Loucy (cell line): ENCODE measurements at regions not wholly inside any gene's neighbourhood (a gene's known extent, or its start where the extent isn't known, plus 50 kb on each side); places are given as distances from the start of the nearest gene placed in this dataset.

Source experiments
- H2AFZ ChIP-seq: fragments of 200-600 bp; sonication (generic); 2 replicates; pipeline ENCODE4 v1.6.0; 2016; ENCODE audit warnings: antibody characterized with exemption, mild to moderate bottlenecking, low read length, moderate library complexity
- H3F3A ChIP-seq: fragments of 200-600 bp; 2 replicates; pipeline ENCODE4 v1.6.0; 2016; ENCODE audit warnings: antibody characterized with exemption, low read depth, mild to moderate bottlenecking
- H3K27me3 ChIP-seq: fragments of 200-600 bp; sonication (generic); 2 replicates; pipeline ENCODE4 v1.6.1; 2014; ENCODE audit warnings: low read length, mild to moderate bottlenecking; ENCODE audit not compliant: insufficient read depth, poor library complexity, severe bottlenecking
- H3K36me3 ChIP-seq: fragments of 200-600 bp; sonication (generic); 2 replicates; pipeline ENCODE4 v1.6.1; 2016; ENCODE audit warnings: low read length; ENCODE audit not compliant: insufficient read depth
- H3K4me1 ChIP-seq: fragments of 200-600 bp; sonication (generic); 2 replicates; pipeline ENCODE4 v1.5.1; 2014; ENCODE audit warnings: low read length, mild to moderate bottlenecking; ENCODE audit not compliant: insufficient read depth, poor library complexity, severe bottlenecking
- H3K4me2 ChIP-seq: fragments of 200-600 bp; sonication (generic); 2 replicates; pipeline ENCODE4 v1.6.0; 2014; ENCODE audit warnings: antibody characterized with exemption, low read length, low read depth, mild to moderate bottlenecking; ENCODE audit not compliant: poor library complexity, severe bottlenecking
- H3K4me3 ChIP-seq: fragments of 200-600 bp; sonication (generic); 2 replicates; pipeline ENCODE4 v1.5.1; 2014; ENCODE audit warnings: low read length, mild to moderate bottlenecking, mixed read lengths; ENCODE audit not compliant: poor library complexity, severe bottlenecking
- H3K79me2 ChIP-seq: fragments of 200-600 bp; sonication (generic); 2 replicates; pipeline ENCODE4 v1.6.1; 2014; ENCODE audit warnings: low read length; ENCODE audit not compliant: insufficient read depth
- H3K9ac ChIP-seq: fragments of 200-600 bp; sonication (generic); 2 replicates; pipeline ENCODE4 v1.6.0; 2014; ENCODE audit warnings: mild to moderate bottlenecking, low read depth, low read length, moderate library complexity; ENCODE audit not compliant: poor library complexity, severe bottlenecking
- H3K9me2 ChIP-seq: fragments of 200-600 bp; sonication (generic); replicated peaks from 2 replicates; pipeline ENCODE4 v1.6.1; 2016; ENCODE audit warnings: low read depth, low read length, mixed read lengths
- H3K9me3 ChIP-seq: fragments of 200-600 bp; sonication (generic); 2 replicates; pipeline ENCODE4 v1.6.1; 2014; ENCODE audit warnings: mild to moderate bottlenecking, antibody characterized with exemption, low read length, low read depth; ENCODE audit not compliant: insufficient read depth
- H4K20me1 ChIP-seq: fragments of 200-600 bp; sonication (generic); 2 replicates; pipeline ENCODE4 v1.6.0; 2014; ENCODE audit warnings: antibody characterized with exemption, low read length, mild to moderate bottlenecking; ENCODE audit not compliant: insufficient read depth, poor library complexity, severe bottlenecking
- CTCF ChIP-seq: fragments of 200-600 bp; sonication (generic); conservative IDR thresholded peaks from 2 replicates; pipeline ENCODE4 v1.5.1; 2014; ENCODE audit warnings: mild to moderate bottlenecking, antibody characterized with exemption, low read length
- EZH2phosphoT487 ChIP-seq: fragments of 200-600 bp; IDR thresholded peaks from 2 replicates; pipeline ENCODE4 v1.6.1; 2018; ENCODE audit warnings: antibody characterized with exemption, mild to moderate bottlenecking, moderate library complexity, borderline replicate concordance

- H3K79me2 ChIP-seq: no peaks in the 10 kb centered on the region
- no peak overlapping the region for H2AFZ ChIP-seq
- no peaks in the 10 kb centered on the region for H3K9me2 ChIP-seq
- H3K9ac ChIP-seq: no peak overlapping the region
- no peak overlapping the region for H3K4me2 ChIP-seq
- H3K4me1 ChIP-seq: no peaks in the 10 kb centered on the region
- no peaks in the 10 kb centered on the region for H3K27me3 ChIP-seq
- H3K9me3 ChIP-seq: no peaks in the 10 kb centered on the region
- H4K20me1 ChIP-seq: no peaks in the 10 kb centered on the region
- no peaks in the 10 kb centered on the region for H3K36me3 ChIP-seq
- no peaks in the 10 kb centered on the region for H3F3A ChIP-seq
- no peak for TF ChIP-seq CTCF
- no peak for TF ChIP-seq EZH2phosphoT487
- H3K4me3 ChIP-seq: no peak overlapping the region
Observed at GRCh38 chr15:37876900-37877299, 57.5 kb upstream of the TMCO5A start.

- H3K4me2 ChIP-seq: no peak overlapping the region
- H3K4me3 ChIP-seq: no peak overlapping the region
Observed at GRCh38 chr15:37877851-37878741, 56.3 kb upstream of the TMCO5A start.

GRCh38 chr15:37880009-37880834, 54.2 kb upstream of the TMCO5A start:
- Histone ChIP-seq H3K4me2 (no peak overlapping the region), H3K9me2 (no peaks in the 10 kb centered on the region), H3K4me1 (peaks cover 16% of the 10 kb centered on the region), H2AFZ (no peak overlapping the region), H4K20me1 (no peaks in the 10 kb centered on the region), H3K4me3 (no peak overlapping the region), H3F3A (no peaks in the 10 kb centered on the region), H3K79me2 (no peaks in the 10 kb centered on the region), H3K9me3 (no peaks in the 10 kb centered on the region), H3K36me3 (no peaks in the 10 kb centered on the region), H3K9ac (no peak overlapping the region), H3K27me3 (no peaks in the 10 kb centered on the region)
- TF ChIP-seq EZH2phosphoT487 (no peak), CTCF (peak; percentile 97)

More at GRCh38 chr15:37877851-37878741, 56.3 kb upstream of the TMCO5A start:
- Histone ChIP-seq H3K9me2 (no peaks in the 10 kb centered on the region), H3K27me3 (no peaks in the 10 kb centered on the region), H3K79me2 (no peaks in the 10 kb centered on the region), H2AFZ (no peak overlapping the region), H3K9ac (no peak overlapping the region), H4K20me1 (no peaks in the 10 kb centered on the region), H3K9me3 (no peaks in the 10 kb centered on the region), H3K36me3 (no peaks in the 10 kb centered on the region), H3K4me1 (no peaks in the 10 kb centered on the region), H3F3A (no peaks in the 10 kb centered on the region)
- TF ChIP-seq CTCF (no peak), EZH2phosphoT487 (no peak)
